Ureter (tissue), 1 donor: ENCODE measurements at regions not wholly inside any gene's neighbourhood (a gene's known extent, or its start where the extent isn't known, plus 50 kb on each side); places are given as distances from the start of the nearest gene placed in this dataset.
"Not testable (repeated sequence)": the region's sequence is repeated elsewhere in the genome, so short reads cannot be mapped to it uniquely, and the experiment has no call there.

Experiments used
- DNase-seq: peaks from one replicate; pipeline ENCODE4 v3.0.0-alpha.2; 2020; ENCODE audit warnings: low spot score
- donor health status: DM: yes; HTN: yes; CAD: no.

GRCh38 chr3:88291486-88291885, 141.7 kb downstream of the C3orf38 start:
- DNase-seq, result no peak

- DNase-seq, result no peak
These were observed 148.4 kb downstream of the C3orf38 start for GRCh38 chr3:88298189-88298588.

GRCh38 chr3:88301273-88301995, 151.7 kb downstream of the C3orf38 start:
- DNase-seq, result no peak

- DNase-seq, result no peak
These were observed 152.2 kb downstream of the C3orf38 start for GRCh38 chr3:88301996-88302393.

GRCh38 chr3:88303331-88303904, 153.7 kb downstream of the C3orf38 start:
- not testable (repeated sequence) for DNase-seq

- DNase-seq, result no peak
These were observed 157.9 kb downstream of the C3orf38 start for GRCh38 chr3:88307666-88308065.

- DNase-seq, result no peak
These were observed 162.1 kb downstream of the C3orf38 start for GRCh38 chr3:88311826-88312225.

GRCh38 chr3:88312256-88312655, 162.5 kb downstream of the C3orf38 start:
- DNase-seq, result no peak

- DNase-seq, result no peak
These were observed 168.3 kb downstream of the C3orf38 start for GRCh38 chr3:88318067-88318466.

GRCh38 chr3:88321363-88322050, 171.7 kb downstream of the C3orf38 start:
- DNase-seq, result no peak

GRCh38 chr3:88324788-88325187, 175.0 kb downstream of the C3orf38 start:
- no peak for DNase-seq

- DNase-seq, result no peak
These were observed 184.6 kb downstream of the C3orf38 start for GRCh38 chr3:88334187-88334868.

GRCh38 chr3:88336894-88337293, 187.1 kb downstream of the C3orf38 start:
- DNase-seq, result no peak

- no peak for DNase-seq
These were observed 193.5 kb downstream of the C3orf38 start for GRCh38 chr3:88343264-88343663.

- DNase-seq, result no peak
These were observed 196.9 kb downstream of the C3orf38 start for GRCh38 chr3:88346643-88347042.

- DNase-seq, result no peak
These were observed 212.7 kb downstream of the C3orf38 start for GRCh38 chr3:88362428-88362827.

- DNase-seq, result no peak
These were observed 215.2 kb downstream of the C3orf38 start for GRCh38 chr3:88364926-88365325.

- DNase-seq, result no peak
These were observed 219.6 kb downstream of the C3orf38 start for GRCh38 chr3:88369337-88369736.

GRCh38 chr3:88369767-88370166, 220.0 kb downstream of the C3orf38 start:
- no peak for DNase-seq

GRCh38 chr3:88385090-88385489, 235.3 kb downstream of the C3orf38 start:
- no peak for DNase-seq

GRCh38 chr3:88398581-88398980, 248.8 kb downstream of the C3orf38 start:
- no peak for DNase-seq

- DNase-seq, result no peak
These were observed 253.6 kb downstream of the C3orf38 start for GRCh38 chr3:88403319-88403718.

- no peak for DNase-seq
These were observed 258.3 kb downstream of the C3orf38 start for GRCh38 chr3:88408097-88408496.
